HepG2 (cell line): ENCODE measurements at regions not wholly inside any gene's neighbourhood (a gene's known extent, or its start where the extent isn't known, plus 50 kb on each side); places are given as distances from the start of the nearest gene placed in this dataset.

Source experiments
- AHR ChIP-seq: IDR thresholded peaks from 2 replicates; pipeline ENCODE4 v1.6.1; 2018; ENCODE audit warnings: missing genetic modification reagents, missing compliant biosample characterization
- DNMT1 ChIP-seq: sonication (generic); formaldehyde crosslinking; IDR thresholded peaks from 2 replicates; pipeline ENCODE4 v1.5.1; 2020; ENCODE audit warnings: mild to moderate bottlenecking, missing genetic modification reagents
- HNRNPUL1 ChIP-seq: fragments of 200-400 bp; formaldehyde crosslinking; IDR thresholded peaks from 2 replicates; pipeline ENCODE4 v1.6.1; 2017; ENCODE audit warnings: low read depth, mild to moderate bottlenecking, low read length, moderate library complexity
- KDM3A ChIP-seq: IDR thresholded peaks from 2 replicates; pipeline ENCODE4 v1.6.1; 2018; ENCODE audit warnings: low read depth, missing compliant biosample characterization
- MTA3 ChIP-seq: sonication (generic); formaldehyde crosslinking; IDR thresholded peaks from 2 replicates; pipeline ENCODE4 v1.4.0; 2020; ENCODE audit warnings: missing genetic modification reagents
- RXRA ChIP-seq: sonication (generic); formaldehyde crosslinking; IDR thresholded peaks from 2 replicates; pipeline ENCODE4 v1.5.1; 2020; ENCODE audit warnings: missing genetic modification reagents
- SP1 ChIP-seq, 2 experiments: fragments of 450-650 bp in 1 of 2; sonication (generic) in 1 of 2; formaldehyde crosslinking in 1 of 2; IDR thresholded peaks; 2 replicates each; pipeline versions ENCODE4 v1.4.0 to v1.6.1; 2016 to 2020; ENCODE audit warnings: missing genetic modification reagents in 1 of 2
- WIZ ChIP-seq: sonication (generic); formaldehyde crosslinking; IDR thresholded peaks from 2 replicates; pipeline ENCODE4 v1.5.1; 2020; ENCODE audit warnings: mild to moderate bottlenecking, missing genetic modification reagents
- ZBTB38 ChIP-seq: sonication (generic); formaldehyde crosslinking; IDR thresholded peaks from 2 replicates; pipeline ENCODE4 v1.5.1; 2020; ENCODE audit warnings: mild to moderate bottlenecking, missing genetic modification reagents
- ZBTB44 ChIP-seq: sonication (generic); formaldehyde crosslinking; IDR thresholded peaks from 2 replicates; pipeline ENCODE4 v1.4.0; 2020; ENCODE audit warnings: missing genetic modification reagents
- ZHX2 ChIP-seq, 2 experiments: sonication (generic) in 1 of 2; formaldehyde crosslinking in 1 of 2; IDR thresholded peaks; 2 replicates each; pipeline versions ENCODE4 v1.6.1 to v1.9.0; 2014 to 2022; ENCODE audit warnings: antibody characterized with exemption in 1 of 2, borderline replicate concordance in 1 of 2, inconsistent platforms in 1 of 2, low read depth in 1 of 2, missing genetic modification reagents in 1 of 2
- ZMAT5 ChIP-seq: sonication (generic); formaldehyde crosslinking; IDR thresholded peaks from 2 replicates; pipeline ENCODE4 v1.5.0; 2020; ENCODE audit warnings: mild to moderate bottlenecking, low read depth, missing genetic modification reagents, borderline replicate concordance
- ZNF10 ChIP-seq: sonication (generic); formaldehyde crosslinking; IDR thresholded peaks from 2 replicates; pipeline ENCODE4 v1.4.0; 2020; ENCODE audit warnings: mild to moderate bottlenecking, low read depth, missing genetic modification reagents, borderline replicate concordance
- ZNF350 ChIP-seq: sonication (generic); formaldehyde crosslinking; IDR thresholded peaks from 2 replicates; pipeline ENCODE4 v1.4.0; 2020; ENCODE audit warnings: mild to moderate bottlenecking, low read depth, missing genetic modification reagents, borderline replicate concordance
- ZNF558 ChIP-seq: sonication (generic); formaldehyde crosslinking; IDR thresholded peaks from 2 replicates; pipeline ENCODE4 v1.9.0; 2022; ENCODE audit warnings: mild to moderate bottlenecking, missing genetic modification reagents, borderline replicate concordance
- ZNF781 ChIP-seq: sonication (generic); formaldehyde crosslinking; IDR thresholded peaks from 2 replicates; pipeline ENCODE4 v1.5.1; 2020; ENCODE audit warnings: borderline replicate concordance, mild to moderate bottlenecking, missing genetic modification reagents; ENCODE audit errors: not compliant biosample characterization
- ZNF850 ChIP-seq: sonication (generic); formaldehyde crosslinking; conservative IDR thresholded peaks from 2 replicates; pipeline ENCODE4 v1.9.0; 2021; ENCODE audit warnings: mild to moderate bottlenecking, missing genetic modification reagents
- ZZZ3 ChIP-seq: sonication (generic); formaldehyde crosslinking; IDR thresholded peaks from 2 replicates; pipeline ENCODE4 v1.4.0; 2020; ENCODE audit warnings: missing genetic modification reagents, mild to moderate bottlenecking, borderline replicate concordance

- TF ChIP-seq ZHX2 (IDR thresholded peaks at IDR 0.05; ENCODE audit: low read depth) (no peak), ZHX2 (CRISPR knock-in tag; IDR thresholded peaks at IDR 0.05; ENCODE audit: borderline replicate concordance) (no peak), WIZ (CRISPR knock-in tag) (no peak), ZMAT5 (CRISPR knock-in tag) (no peak), KDM3A (CRISPR knock-in tag) (no peak; the same call in 1 of the 2 replicates), ZNF558 (CRISPR knock-in tag) (0 out of 2 replicates have a peak, but pooled peaks have one; percentile 71), ZNF781 (CRISPR knock-in tag) (no peak), HNRNPUL1 (no peak), ZBTB38 (CRISPR knock-in tag) (peak; percentile 73; the same call in 1 of the 2 replicates), ZNF350 (CRISPR knock-in tag) (no peak), DNMT1 (CRISPR knock-in tag) (no peak), ZBTB44 (CRISPR knock-in tag) (0 out of 2 replicates have a peak, but pooled peaks have one; percentile 37), SP1 (IDR thresholded peaks at IDR 0.05) (no peak), SP1 (CRISPR knock-in tag; IDR thresholded peaks at IDR 0.05) (0 out of 2 replicates have a peak, but pooled peaks have one; percentile 15), MTA3 (CRISPR knock-in tag) (no peak), ZNF10 (no peak), ZNF850 (CRISPR knock-in tag) (no peak), AHR (CRISPR knock-in tag) (no peak), ZZZ3 (no peak; the same call in 1 of the 2 replicates), RXRA (CRISPR knock-in tag) (peak; percentile 34; the same call in 1 of the 2 replicates)
These were observed 129.2 kb downstream of the HFE start (continued) for GRCh38 chr6:26216359-26216885.
